DMS53 treated with DMSO at 0.1 percent for 48 hours (cell line): ENCODE measurements at regions not wholly inside any gene's neighbourhood (a gene's known extent, or its start where the extent isn't known, plus 50 kb on each side); places are given as distances from the start of the nearest gene placed in this dataset.

ENCODE experiments used
- DNase-seq: peaks from one replicate; lab custom pipeline; 2025; ENCODE audit not compliant: unreplicated experiment; lab: John Stamatoyannopoulos, UW

DNA sequence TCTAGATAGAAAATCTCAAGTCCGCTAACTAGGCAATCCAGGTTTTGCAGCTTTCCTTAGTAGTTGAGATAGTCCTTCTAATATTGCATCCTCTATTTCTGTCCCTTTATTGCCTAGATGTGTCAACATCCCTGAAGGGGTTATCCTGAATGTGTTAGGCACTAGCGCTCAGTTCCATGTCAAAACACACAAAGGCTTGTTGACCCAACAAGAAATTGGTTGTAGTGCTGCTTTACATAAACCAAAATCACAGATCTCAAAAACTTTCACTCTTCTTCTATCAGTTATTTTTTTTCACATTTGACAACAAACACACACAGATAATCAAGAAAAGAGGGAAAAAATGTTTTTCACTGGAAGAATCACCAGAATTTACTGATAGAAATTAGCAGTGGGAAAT, 51.4 kb upstream of the SOX2 start:
- DNase-seq = no peak

DNA sequence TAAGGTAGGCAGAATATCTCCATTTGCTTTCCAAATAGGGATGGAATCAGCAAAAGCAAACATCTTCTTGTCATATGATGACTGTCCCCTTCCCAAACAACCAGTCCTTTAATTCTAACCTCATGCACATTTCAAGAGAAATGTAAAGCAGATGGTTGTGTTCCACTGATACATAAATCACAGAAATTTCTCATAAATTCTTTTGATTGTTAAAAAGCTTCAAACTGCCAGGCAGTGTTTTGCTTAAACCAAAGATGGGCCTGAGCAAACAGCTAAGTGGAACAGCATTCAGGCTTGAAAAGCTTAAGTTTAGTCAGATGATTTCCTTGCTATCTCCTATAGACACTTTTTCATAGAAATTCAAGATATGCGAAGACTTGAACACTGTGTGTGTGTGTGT, 74.3 kb upstream of the SOX2 start:
- no peak for DNase-seq

DNA sequence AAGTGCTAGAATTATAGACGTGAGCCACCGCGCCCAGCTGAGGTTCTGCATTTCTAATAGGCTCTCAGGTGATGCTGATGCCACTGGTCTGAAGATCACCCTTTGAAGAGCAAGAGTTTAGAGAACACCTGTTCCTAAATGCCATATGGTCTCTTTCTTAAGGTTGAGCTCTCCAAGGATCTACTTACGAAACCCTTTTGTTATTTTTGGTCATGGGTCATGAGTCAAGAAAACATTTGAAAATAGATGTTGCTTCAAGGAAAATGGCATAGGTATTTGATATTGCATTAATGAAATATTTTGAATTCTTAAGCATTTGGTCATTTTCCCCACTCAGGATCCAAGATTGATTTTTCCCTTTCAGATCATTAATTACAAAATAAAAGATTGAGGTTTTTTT, 74.7 kb upstream of the SOX2 start:
- DNase-seq = no peak

DNA sequence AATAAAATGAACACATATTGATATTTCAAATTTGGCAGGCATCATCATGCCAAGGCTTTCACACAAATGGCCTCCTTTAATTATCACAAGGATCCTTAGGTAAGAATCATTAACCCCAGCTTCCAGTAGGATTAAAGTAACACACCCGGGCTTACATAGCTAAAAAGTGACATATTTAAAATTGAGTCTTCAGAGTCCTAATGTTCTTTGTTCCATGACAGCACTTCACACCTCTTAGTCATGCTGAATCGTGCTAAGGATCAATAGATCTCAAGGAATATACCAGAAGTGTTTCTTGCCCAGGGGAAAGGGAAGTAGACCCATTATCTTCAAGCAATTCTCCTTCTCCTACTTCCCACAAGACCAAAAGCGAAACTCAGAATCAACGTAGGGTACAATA, 76.6 kb upstream of the SOX2 start:
- DNase-seq = no peak

DNA sequence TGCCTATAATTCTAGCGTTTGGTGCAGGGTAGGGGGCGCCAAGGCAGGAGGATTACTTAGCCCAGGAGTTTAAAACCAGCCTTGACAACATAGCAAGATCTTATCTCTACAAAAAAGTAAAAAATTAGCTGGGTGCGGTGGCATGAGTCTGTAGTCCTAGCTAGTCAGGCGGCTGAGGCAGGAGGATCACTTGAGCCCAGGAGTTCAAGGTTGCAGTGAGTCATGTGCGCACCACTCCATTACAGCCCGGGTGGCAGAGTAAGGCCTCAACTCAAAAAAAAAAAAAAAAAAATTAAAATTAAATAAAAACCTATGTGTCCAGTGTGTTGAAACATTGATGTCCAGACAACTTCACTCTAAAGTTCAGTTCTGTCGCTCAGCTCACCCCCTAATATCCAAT, 78.2 kb upstream of the SOX2 start:
- no peak for DNase-seq

DNA sequence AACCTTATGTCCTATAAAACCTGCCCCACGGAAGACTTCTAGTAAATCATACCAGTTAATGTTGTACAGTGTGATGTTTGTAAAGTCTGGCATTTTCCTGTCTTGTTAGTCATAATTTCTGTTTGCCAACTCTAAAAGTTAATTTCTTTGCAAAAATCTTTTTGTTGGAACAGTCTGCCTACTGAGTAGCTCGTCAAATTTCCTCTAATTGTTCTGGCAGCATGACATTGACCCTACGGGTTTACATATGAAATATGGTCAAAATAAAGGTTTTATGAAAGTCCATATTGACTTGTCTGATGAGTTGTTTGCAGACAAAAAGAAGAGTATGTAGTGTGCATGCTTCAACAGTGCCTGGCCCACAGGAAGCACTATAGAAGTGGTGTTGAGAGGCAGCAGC, 79.8 kb upstream of the SOX2 start:
- DNase-seq = no peak

DNA sequence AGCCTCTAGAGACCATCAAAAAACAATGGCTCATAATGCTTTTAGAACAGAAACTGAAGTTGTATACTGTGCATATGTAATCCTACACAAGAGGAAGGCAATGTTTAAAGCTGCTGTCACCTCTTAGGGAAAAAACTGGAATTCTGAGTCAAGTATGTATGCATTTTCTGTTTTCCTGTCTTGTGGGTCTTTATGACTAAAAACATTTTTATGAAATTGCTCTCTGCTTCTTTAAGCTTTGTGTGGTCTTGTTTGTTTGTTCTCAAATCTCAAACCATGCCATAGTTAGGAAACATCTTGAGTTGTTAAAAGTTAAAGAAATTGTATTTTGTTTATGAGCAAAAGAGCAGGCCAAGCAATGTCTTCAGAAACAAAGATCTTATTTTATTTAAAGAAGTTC, 80.9 kb upstream of the SOX2 start:
- no peak for DNase-seq

DNA sequence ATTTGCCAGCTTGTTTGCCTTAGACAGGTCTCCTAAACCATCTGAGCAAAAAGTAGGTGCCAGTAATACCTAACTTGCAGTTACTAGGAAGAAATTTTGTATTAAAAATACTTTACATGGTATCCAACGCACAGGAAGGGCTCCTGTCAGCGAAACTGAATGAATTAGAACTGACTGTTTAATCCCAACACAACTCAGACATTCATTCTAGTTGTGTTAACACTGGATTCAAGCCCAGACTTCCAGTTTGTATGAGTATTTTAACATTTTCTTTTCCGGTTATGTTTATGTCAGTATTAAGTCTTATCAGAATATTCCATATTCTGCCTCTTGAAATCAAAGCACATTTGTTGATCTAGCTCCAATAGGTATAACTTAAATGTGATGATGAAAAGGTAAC, 82.0 kb upstream of the SOX2 start:
- no peak for DNase-seq

DNA sequence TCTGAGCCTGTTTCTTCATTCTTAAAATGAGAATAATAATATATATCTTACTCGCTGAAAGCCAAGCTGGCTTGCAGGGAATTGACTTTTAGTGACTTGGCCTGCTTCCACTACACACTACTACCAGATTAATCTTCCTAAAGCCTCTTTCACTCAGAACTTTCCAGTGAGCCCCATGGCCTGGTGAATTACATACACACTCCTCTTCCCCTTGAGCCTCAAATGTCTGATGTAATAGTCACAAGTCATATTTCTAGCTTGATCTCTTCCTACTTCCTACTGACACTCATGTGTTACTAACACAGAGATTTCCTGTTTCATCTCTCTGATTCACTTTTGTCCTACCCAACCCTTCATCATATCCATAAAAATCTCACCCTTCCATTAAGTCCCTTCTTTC, 82.7 kb upstream of the SOX2 start:
- no peak for DNase-seq

DNA sequence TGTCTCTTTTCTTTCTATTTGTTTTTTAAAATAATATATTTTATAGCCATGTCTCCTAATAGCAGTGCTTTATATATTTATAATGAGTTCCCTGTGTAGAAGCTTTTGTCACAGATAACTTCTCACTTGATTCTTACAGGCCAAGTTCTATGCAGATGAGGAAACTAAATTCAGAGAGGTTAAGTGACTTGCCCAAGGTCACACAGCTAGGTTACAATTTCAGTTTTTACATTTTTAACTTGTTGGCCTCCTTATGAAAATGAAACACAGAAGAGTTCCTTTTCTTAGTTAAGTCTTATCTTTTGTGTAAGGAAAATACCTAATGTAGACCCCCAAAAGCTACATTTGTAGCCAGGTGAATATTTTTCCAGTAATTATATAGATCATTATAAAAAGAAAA, 83.3 kb upstream of the SOX2 start:
- no peak for DNase-seq

DNA sequence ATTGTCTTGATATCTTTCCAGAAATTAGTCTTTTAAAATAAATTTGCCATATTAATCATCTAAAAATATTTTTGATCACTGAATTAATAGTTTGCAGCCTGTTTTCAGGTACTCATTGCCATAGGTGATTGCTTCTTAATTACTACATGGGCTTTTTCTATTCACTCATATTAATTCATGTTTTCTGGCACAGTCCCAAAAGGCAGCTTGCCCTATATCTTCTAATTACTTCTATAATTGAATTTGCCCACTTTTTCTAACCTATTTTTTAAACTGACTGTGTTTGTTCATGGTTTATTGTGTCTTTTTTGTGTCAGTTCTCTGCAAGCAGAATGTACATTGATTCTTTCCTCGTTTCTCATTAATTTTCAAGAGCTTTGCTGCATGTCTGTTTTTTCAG, 85.7 kb upstream of the SOX2 start:
- DNase-seq = no peak

DNA sequence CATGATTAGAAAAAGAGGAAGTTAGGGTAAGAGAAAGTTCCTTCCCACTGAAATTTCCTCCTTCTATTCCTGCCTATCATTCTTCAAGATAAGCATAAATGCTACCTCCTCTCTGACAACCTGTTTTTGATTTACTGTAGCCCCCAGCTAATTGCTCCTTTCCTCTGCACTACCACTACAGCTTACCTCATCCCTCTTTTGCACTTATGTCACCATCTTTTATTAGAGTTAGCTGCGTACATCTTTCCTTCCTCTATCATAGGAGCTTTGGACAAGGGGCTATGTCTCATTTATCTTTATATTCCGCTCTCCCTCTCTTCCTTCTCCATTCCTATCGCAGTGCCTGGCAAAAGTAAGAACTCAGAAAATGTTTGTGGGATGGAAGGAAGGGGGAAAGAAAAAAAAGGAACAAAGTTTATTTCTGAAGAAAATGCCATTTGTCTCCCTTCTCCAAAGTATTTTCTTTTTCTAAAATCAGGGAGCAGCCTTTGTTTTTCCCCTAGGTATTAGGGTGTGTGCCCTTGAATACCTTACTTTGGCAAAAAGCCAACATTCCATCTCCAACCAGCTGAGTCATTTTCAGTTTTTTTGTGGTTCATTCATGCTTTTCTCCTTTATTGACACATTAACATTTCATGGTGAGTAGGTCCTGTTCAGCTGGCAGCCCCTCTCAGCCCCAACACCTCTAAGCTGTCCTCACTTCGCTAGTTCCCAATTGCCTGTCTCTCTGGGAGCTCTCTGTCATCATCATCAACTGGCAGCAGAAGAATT, 87.6 kb upstream of the SOX2 start:
- peak; percentile 36 for DNase-seq

DNA sequence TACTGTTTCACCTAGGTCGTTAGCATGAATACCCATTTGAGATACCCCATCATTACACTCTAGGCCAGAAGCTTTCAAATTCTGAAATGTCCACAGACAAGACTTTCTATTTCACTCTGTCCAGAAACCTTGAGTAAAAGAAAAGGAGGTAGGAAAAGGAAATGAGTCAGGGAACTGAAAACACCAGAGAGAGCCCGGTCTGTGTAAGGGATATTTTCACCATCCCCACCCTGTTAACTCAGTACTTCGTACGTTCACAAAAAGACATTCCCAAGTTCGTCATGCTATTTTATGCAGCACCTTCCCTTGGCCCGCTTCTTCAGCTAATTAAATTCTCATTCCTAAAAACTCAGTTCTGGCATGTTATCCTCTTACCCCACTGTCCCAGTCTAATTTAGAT, 89.4 kb upstream of the SOX2 start:
- no peak for DNase-seq

DNA sequence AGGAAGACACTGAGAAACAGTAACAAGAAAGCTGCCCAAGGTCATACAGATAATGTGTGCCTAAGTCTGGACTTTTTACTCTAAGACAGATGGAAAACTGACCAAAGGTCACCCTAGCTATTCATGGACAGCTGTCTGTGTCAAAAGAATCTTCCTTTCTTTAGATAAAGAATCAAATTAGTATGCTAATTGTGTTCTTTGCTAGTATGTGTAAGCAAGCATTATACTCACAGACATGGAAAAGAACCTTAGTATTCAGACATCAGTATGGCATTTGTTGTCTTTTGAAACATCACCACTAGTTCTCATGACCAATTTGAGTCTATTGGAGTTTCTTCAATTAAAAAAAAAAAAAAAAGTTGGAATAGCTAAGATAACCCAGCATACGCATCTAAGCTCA, 91.8 kb upstream of the SOX2 start:
- DNase-seq = no peak

DNA sequence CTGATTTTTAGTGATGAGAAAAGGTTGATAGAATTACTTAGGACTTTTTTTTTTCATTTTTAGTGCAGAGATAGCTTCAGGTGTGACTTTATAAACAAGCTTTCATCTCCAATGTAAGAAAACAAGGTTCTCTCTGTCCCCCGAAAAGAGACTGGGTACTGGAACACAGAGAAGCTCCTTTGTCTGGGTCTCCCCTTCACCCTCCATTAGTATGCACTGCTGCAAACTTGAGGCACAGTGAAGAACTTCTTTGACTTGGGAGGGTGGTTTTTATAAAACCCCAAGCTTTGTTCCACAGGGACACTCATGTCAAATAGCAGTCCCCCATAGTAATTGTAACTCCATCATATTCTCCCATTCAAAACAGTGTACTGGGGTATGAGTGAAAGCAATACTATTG, 93.5 kb upstream of the SOX2 start:
- DNase-seq = no peak

DNA sequence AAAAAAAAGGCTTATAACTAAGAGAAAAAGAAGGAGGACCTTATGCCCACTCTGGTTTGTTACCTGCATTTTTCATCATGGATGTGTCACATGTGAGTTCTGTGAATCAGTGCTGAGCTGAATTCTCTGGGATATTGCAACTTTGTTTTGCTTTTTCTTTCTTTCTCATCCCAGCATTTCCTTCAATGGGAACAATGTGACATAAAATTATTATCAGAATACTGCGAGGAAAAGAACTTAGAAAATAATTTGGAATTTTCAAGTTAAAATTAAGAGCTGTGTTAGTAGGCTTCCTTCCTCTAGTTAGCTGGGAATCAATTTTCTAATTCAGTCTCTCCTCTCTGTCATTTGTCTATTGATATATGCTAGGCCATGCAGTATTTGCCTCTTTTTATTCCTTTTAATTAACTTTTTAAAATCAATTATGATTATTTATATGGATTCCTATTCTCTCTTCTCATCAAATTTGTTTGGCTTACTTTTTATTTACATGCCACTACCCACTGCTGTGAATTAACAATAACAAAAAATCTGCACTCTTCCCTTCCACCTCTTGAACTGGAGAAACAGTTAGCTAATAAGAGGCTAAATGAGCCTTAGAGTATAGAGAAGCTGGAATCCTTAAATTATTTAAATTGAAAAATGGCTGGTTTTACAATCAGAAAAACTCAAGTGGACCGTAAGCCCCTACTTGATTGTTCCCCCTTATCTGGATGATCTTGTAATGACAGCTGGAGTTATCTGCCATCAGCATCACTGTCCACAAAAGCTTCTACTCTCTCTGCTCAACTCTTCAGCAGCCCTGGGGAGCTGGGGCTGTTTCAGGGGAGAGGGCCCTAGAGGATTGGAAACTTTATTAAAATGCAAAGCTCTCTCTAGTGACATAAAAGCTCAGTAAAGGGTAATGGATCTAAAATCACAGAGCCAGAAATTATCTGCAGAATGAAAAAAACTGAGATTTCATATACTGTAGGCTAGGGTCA, 95.3 kb upstream of the SOX2 start:
- no peak for DNase-seq

DNA sequence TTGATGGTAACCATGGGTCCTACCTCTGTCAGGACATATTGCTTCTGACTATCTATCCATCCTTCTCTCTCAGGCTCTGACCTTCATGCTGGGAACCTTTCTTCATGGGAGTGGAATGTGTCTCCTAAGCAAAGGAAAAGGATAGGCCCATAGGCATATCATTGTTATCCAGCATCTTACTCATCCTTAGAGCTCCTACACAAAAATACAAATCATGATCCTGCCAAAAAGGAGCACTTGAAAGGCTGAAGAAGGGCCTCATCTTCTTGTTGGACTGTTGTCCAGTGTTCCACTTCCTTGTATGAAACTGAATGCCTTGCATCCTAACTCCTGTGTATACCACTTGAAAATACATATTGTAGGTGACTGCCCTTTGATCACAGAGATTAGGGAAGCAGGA, 96.1 kb upstream of the SOX2 start:
- DNase-seq = no peak

DNA sequence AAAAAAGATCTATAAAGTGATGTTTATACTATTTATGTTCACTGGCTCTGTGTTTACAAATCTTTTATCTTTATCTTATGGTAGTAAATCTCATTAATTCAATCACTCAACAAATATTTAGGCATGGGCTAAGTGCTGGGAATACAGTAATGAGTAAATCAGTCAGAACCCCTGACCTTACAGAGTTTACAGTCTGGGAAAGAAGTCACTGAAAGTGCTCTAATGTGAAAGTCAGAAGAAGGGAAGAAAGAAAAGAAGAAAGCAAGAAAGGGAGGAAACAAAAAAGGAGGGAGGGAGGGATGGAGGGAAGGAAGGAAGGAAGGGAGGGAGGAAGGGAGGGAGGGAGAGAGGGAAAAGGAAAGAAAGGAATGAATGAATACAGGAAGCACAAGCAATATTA, 96.8 kb upstream of the SOX2 start:
- DNase-seq = no peak

DNA sequence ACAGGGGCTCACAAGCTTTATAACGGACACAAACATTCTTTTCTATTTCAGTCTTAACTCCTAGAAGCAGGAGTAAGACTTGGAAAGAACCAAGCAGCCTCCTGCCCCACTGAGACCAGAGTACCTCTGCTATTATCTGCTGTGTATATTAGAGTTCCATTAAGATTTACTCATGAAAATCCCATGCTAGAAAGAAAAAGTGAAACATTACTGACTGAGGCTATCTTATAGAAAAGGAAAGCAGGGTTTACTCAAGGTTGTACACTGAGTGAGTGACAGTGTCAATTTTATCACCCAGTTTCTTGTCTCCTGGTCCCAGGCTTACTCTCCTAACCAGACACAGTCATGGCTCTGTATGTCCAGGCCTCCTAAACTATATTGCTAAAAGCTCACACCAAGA, 97.9 kb upstream of the SOX2 start:
- no peak for DNase-seq

DNA sequence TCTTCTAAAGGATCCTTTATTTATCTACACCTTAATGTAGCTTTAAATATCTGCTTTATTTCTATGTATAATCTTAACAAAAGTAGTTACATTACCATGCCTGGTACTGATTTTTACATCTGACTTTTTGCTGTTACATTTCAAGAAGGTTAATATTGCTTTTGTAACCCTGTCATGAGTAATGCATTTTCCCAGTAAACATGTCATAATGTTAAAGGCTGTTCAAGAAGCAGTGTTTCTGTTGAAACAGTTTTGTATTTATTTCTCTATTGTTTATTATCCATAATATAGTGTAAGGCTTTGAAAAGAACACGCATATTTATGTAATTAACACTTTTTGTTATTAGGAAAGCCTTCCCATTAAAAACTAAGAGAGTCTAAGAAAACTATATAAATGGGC, 98.5 kb upstream of the SOX2 start:
- no peak for DNase-seq

DNA sequence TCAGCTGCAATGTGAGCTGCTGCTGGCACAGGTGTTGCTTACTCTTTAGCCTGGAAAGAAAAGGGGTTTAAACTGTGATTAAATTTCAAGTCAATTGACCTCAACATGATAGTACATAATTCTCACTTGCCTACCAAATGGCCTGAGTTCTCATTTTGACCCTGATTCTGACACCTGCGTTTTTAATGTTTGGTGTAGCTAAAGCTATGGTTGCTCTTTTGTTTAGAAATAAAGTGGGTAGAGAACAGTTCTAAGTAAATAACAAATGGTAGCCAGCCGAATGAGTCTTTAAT, 100.8 kb upstream of the SOX2 start:
- no peak for DNase-seq

DNA sequence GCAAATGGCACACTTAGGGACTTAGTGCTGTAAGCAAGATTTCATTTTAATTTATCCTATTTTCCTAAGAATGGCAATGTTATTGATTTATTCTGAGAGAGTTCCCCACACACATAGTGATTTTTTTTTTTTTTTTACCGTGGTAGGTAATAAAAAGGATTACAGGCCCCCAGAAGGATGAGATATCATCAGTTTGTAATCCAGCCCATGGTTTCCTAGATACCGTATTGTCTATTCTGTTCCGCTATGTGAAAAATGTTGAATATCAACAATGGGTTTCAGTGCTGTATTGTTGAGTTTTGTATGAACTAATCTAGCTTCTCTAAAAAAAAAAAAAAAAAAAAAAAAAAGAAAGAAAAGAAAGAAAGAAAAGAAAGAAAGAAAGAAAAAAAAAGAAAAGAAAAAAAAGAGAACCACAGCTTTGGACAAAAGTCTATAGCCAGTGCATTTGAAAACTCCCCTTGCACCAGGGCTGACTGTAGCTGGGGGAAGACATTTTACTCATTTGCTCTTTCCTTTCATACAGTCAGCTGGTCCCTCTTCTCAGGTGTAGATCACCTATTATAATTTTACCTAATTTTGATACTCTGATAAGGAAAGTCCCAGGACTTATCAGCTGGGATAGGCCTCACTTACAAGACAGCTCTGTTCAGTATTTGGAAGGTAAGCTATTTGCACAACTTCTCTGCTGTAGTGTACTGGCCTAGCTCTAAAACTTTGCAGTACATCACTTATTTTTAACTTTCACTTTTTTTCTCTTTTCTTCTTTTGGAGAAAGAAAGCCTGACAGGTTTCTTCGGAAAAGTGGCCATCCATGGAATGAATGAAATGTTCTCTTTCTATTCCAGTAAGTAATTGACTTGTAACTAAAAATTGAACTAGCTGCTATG, 101.4 kb upstream of the SOX2 start:
- no peak for DNase-seq
